ENCODE measurements at regions not wholly inside any gene's neighbourhood (a gene's known extent, or its start where the extent isn't known, plus 50 kb on each side); places are given as distances from the start of the nearest gene placed in this dataset.

DNA sequence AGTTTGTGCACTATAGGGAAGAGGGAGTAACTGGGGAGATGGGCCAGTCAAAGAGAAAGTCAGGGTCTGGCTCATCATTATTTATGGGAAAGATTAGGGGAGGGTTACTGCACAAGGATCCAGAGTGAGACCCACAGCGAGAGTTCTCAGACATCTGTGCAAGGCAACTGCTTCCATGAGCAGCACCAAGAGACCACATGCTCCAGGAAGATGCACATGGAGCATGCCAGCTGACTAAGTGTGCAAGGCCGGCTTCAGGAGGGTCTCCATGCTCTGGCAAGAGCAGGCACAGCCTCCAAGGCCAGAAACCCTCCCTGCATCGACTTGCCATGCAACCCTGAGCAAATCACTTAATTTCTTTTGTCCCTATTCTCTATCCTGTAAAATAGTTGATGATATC is 616.9 kb downstream of the CSNK1G3 start:
- H3K79me2 ChIP-seq (ENCODE audit: control insufficient read depth, insufficient read depth, low read length) = no peaks in the 10 kb centered on the region
- H2AFZ ChIP-seq (ENCODE audit: control insufficient read depth, low read length) = no peak overlapping the region
- H3K4me2 ChIP-seq (ENCODE audit: control insufficient read depth, extremely low read depth, insufficient read depth, low read depth, low read length) = no peak overlapping the region
- TF ChIP-seq EZH2 (IDR thresholded peaks at IDR 0.05; ENCODE audit: low read length) = no peak
- TF ChIP-seq, protein P1, sequence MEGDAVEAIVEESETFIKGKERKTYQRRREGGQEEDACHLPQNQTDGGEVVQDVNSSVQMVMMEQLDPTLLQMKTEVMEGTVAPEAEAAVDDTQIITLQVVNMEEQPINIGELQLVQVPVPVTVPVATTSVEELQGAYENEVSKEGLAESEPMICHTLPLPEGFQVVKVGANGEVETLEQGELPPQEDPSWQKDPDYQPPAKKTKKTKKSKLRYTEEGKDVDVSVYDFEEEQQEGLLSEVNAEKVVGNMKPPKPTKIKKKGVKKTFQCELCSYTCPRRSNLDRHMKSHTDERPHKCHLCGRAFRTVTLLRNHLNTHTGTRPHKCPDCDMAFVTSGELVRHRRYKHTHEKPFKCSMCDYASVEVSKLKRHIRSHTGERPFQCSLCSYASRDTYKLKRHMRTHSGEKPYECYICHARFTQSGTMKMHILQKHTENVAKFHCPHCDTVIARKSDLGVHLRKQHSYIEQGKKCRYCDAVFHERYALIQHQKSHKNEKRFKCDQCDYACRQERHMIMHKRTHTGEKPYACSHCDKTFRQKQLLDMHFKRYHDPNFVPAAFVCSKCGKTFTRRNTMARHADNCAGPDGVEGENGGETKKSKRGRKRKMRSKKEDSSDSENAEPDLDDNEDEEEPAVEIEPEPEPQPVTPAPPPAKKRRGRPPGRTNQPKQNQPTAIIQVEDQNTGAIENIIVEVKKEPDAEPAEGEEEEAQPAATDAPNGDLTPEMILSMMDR (optimal IDR thresholded peaks at IDR 0.05 in 1 of 3, IDR thresholded peaks at IDR 0.05 in 1 of 3, conservative IDR thresholded peaks at IDR 0.05 in 1 of 3; ENCODE audit: extremely low read depth in 1 of 3, insufficient read depth in 2 of 3, low read length in 3 of 3) = no peak
- no peaks in the 10 kb centered on the region for H3K27me3 ChIP-seq (ENCODE audit: control insufficient read depth, extremely low read depth, insufficient read depth, low read length)
- no peak overlapping the region for H3K27ac ChIP-seq (ENCODE audit: control insufficient read depth, insufficient read depth, low read length)
- no peak overlapping the region for H3K9ac ChIP-seq (ENCODE audit: control insufficient read depth, extremely low read depth, insufficient read depth, low read length)
- dilution Hi-C loops (cut with MboI; ENCODE audit: extremely low pct_ligation_motif_present, low sequenced_read_pairs) = no loop called here
- no peaks in the 10 kb centered on the region for H3K36me3 ChIP-seq (ENCODE audit: control insufficient read depth in 2 of 2, extremely low read depth in 1 of 2, insufficient read depth in 2 of 2, low read length in 2 of 2)
- FAIRE-seq (no peak), DNase-seq (ENCODE audit: low read depth, low spot score) (no peak)
- H3K9me1 ChIP-seq (ENCODE audit: control insufficient read depth, extremely low read depth, insufficient read depth, low read length) = no peaks in the 10 kb centered on the region
- H3K9me3 ChIP-seq (ENCODE audit: control insufficient read depth, low read depth, low read length) = no peaks in the 10 kb centered on the region
- no peak overlapping the region for H3K4me3 ChIP-seq (ENCODE audit: control insufficient read depth in 2 of 3, extremely low read depth in 1 of 3, insufficient read depth in 2 of 3, low read depth in 1 of 3, low read length in 3 of 3)
- H3K4me1 ChIP-seq (ENCODE audit: control insufficient read depth, extremely low read depth, insufficient read depth, low read length) = peaks cover 5% of the 10 kb centered on the region
- no peaks in the 10 kb centered on the region for H4K20me1 ChIP-seq (ENCODE audit: control insufficient read depth, extremely low read depth, insufficient read depth, low read length)

DNA sequence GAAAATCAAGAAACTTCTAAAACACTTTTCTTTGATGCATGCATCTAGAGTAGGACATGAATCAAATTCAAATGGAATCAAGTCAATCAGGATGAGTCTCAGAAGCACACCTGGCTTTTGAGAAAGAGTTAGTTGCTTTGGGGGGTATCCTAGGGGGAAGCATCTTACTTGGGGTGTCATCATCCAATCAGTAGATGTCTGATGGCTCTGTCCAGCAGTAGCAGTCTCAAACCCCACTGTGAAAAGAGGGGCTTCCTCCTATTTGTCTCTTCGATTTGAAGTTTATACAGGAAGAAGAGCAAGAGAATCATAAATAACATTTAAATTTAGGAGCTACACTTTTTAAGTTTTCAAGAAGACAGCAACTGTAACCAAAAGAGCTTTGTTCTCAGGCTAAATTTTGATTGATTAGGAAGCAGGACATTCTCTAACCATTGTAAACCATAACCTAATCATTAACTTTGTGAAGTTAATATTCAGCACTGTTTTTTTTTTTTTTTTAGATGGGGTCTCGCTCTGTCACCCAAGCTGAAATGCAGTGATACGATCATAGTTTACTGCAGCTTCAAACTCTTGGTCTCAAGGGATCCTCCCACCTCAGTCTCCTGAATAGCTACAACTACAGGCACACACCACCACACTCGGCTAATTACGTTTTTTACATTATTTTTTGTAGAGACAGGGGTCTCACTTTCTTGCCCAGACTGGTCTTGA is 614.7 kb downstream of the CSNK1G3 start:
- H3K27me3 ChIP-seq (ENCODE audit: control insufficient read depth, extremely low read depth, insufficient read depth, low read length) = no peaks in the 10 kb centered on the region
- H3K4me2 ChIP-seq (ENCODE audit: control insufficient read depth, extremely low read depth, insufficient read depth, low read depth, low read length) = no peak overlapping the region
- H3K4me3 ChIP-seq (ENCODE audit: control insufficient read depth in 2 of 3, extremely low read depth in 1 of 3, insufficient read depth in 2 of 3, low read depth in 1 of 3, low read length in 3 of 3) = no peak overlapping the region
- H3K9ac ChIP-seq (ENCODE audit: control insufficient read depth, extremely low read depth, insufficient read depth, low read length) = no peak overlapping the region
- H3K9me3 ChIP-seq (ENCODE audit: control insufficient read depth, low read depth, low read length) = no peaks in the 10 kb centered on the region
- no peaks in the 10 kb centered on the region for H3K9me1 ChIP-seq (ENCODE audit: control insufficient read depth, extremely low read depth, insufficient read depth, low read length)
- no peak overlapping the region for H2AFZ ChIP-seq (ENCODE audit: control insufficient read depth, low read length)
- TF ChIP-seq, protein P1 (optimal IDR thresholded peaks at IDR 0.05 in 1 of 3, IDR thresholded peaks at IDR 0.05 in 1 of 3, conservative IDR thresholded peaks at IDR 0.05 in 1 of 3; ENCODE audit: extremely low read depth in 1 of 3, insufficient read depth in 2 of 3, low read length in 3 of 3) = no peak
- no peak for TF ChIP-seq EZH2 (IDR thresholded peaks at IDR 0.05; ENCODE audit: low read length)
- no peaks in the 10 kb centered on the region for H4K20me1 ChIP-seq (ENCODE audit: control insufficient read depth, extremely low read depth, insufficient read depth, low read length)
- dilution Hi-C loops (cut with MboI; ENCODE audit: extremely low pct_ligation_motif_present, low sequenced_read_pairs) = no loop called here
- no peaks in the 10 kb centered on the region for H3K79me2 ChIP-seq (ENCODE audit: control insufficient read depth, insufficient read depth, low read length)
- no peaks in the 10 kb centered on the region for H3K36me3 ChIP-seq (ENCODE audit: control insufficient read depth in 2 of 2, extremely low read depth in 1 of 2, insufficient read depth in 2 of 2, low read length in 2 of 2)
- FAIRE-seq (no peak), DNase-seq (ENCODE audit: low read depth, low spot score) (no peak)
- no peaks in the 10 kb centered on the region for H3K4me1 ChIP-seq (ENCODE audit: control insufficient read depth, extremely low read depth, insufficient read depth, low read length)
- H3K27ac ChIP-seq (ENCODE audit: control insufficient read depth, insufficient read depth, low read length) = no peak overlapping the region

Data from keratinocyte (primary cell).